GM19023 (cell line): ENCODE measurements at regions not wholly inside any gene's neighbourhood (a gene's known extent, or its start where the extent isn't known, plus 50 kb on each side); places are given as distances from the start of the nearest gene placed in this dataset.
"Not testable (repeated sequence)": the region's sequence is repeated elsewhere in the genome, so short reads cannot be mapped to it uniquely, and the experiment has no call there.

Experiments
- ATAC-seq: cut with Tn5 transposase; IDR thresholded peaks from one replicate; pipeline ENCODE4 v1.9.1; 2021; ENCODE audit warnings: mild to moderate bottlenecking, moderate library complexity; ENCODE audit not compliant: unreplicated experiment

DNA sequence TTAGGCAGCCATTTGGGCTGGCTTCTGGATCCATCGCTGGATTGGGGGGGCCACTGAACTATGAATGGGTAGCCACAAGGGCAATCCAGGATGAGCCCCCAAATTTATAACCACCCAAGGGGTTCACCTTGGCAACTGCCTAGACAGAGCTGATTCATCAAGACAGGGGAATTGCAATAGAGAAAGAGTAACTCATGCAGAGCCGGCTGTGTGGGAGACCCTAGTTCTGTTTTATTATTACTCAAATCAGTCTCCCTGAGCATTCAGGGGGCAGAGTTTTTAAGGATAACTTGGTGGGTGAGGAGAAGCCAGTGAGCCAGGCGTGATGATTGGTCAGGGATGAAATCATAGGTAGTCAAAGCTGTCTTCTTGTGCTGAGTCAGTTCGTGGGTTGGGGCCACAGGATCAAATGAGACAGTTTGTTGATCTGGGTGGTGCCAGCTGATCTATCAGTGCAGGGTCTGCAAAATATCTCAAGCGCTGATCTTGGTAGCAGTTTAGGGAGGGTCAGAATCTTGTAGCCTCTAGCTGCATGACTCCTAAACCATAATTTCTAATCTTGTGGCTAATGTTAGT, 57.9 kb downstream of the DNAJB9 start:
- no peak for ATAC-seq

DNA sequence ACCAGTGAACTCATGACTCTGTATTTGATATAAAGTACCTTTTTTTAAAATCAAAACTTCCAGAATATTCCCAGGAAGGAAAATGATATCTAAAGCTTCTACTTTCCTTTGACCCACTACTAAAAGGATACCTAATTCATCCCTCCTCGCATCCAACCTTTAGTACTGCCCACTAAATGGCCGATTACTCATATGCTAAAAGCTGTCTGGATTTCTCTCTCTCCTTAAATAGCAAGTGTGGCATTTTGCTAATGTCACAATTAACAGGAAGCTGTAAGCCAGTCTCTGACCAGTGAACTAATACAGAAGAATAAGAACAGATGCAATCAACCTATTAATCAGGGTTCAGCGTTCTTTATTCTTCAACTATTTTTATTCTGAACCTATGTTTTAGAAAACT, 59.0 kb downstream of the DNAJB9 start:
- ATAC-seq = no peak

DNA sequence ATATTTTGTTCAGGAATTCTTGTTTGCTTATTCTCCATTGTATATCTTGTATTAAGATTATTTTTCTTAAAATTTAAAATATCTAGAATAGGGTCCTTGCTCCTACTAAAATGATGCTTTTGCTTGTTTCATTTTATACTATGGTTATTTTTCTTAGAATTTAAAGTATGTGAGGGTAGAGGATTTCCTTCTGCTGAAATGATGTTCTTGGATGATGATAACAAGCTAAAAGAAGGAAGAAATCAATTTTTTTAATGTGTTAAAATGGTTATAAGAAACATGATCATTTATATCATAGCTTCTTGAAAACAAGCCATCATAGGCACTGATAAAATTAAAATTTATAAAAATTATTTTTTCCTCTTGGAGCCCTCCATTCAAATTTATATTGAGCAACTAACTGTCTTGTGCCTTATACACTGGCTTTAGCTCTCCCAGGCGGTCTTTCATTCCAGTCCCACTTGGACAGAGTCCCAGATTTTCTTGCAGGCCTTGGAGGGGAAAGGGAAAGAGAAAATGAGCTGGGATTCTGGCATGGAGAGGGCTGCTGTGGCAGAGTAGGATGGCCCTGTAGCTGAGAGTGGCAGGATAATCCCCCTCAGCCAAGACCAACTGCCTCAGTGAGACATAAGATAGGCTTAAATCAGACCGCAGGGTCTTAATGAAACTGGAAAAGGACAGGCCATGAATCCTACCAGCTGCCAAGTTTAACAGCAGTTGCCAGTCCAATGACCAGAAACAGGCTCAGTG, 60.2 kb downstream of the DNAJB9 start:
- no peak for ATAC-seq

GRCh38 chr7:108634036-108634435, 64.4 kb downstream of the DNAJB9 start:
- no peak for ATAC-seq

- ATAC-seq = no peak
These were observed 64.9 kb downstream of the DNAJB9 start for GRCh38 chr7:108634535-108634934.

- ATAC-seq = no peak
These were observed 67.5 kb downstream of the DNAJB9 start for GRCh38 chr7:108637049-108637621.

DNA sequence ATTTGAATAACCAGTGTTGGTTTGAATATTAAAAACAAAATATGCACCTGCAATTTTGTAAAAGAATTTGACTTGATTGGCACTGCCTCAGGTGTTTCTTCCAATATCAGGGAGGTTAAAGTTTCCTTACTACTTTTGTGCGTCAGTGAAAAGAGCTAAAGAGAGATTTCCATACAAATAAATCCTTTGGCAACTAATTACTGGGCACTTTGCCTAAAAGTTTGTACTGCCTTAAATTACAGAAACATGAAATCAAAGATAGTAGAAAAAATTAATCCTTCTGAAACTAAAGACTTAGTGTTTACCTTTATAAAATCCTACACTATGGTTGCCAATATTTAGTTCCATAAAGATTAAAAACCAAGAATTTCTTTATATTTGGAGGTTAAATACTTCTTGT, 72.5 kb downstream of the DNAJB9 start:
- no peak for ATAC-seq

DNA sequence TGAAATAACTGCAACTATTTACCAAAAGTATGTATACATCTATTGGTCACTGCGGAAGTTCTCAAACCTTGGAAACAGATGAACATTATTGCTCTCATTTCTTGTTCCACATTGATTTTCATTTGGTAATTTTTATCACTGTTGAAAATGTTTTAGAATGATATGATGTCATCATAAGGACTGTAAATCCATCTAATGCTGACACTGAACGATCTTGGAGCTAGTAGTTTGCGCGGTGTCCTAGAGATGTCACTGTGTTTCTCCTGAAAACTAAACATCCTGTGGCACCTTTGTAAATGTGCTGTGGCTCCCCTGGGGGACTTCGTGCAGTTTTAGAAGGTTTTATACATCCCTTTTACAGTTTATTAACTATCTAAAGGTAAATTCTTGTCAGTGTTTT, 73.5 kb downstream of the DNAJB9 start:
- ATAC-seq = no peak

DNA sequence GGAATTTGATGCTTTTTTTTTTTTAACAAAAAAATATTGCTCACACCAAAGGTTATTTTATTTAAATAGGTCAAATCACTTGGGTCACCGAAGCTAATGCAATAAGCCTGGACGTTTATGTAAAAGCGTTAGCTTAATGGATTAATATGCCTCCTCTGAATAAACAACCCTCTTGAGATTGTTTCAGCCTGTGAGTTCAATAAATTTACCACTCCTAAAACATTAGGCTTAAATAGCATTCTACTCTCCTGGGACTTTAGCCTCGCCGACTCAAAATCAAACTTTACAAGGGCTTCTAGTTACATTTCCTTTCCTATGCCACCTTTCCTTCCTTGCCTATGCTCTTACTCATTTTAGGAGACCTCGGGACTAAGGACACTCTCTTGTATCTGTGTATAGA, 79.3 kb downstream of the DNAJB9 start:
- ATAC-seq = no peak

GRCh38 chr7:108650467-108650866, 80.8 kb downstream of the DNAJB9 start:
- ATAC-seq = no peak

- ATAC-seq = no peak
These were observed 83.2 kb downstream of the DNAJB9 start for GRCh38 chr7:108652886-108653285.

DNA sequence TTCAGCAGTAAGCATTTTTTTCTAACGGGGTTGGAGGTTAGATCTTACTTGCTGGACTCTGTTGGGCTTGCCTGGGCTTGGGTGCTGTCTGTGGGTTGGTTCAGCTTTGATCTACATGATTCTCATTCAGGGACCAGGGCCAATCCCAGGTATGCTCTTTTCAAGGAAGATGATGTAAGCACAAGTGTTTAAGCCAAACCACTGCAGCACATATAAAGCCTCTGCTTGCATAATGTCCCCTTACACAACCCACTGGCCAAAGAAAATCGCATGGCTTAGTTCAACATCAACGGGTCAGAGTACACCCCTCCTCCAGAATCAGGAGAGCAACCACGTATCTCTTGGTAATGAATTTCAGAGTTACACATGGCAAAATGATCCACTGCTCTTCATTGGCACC, 83.9 kb downstream of the DNAJB9 start:
- ATAC-seq = no peak

- ATAC-seq = not testable (repeated sequence)
These were observed 87.6 kb downstream of the DNAJB9 start for GRCh38 chr7:108657140-108657726.

DNA sequence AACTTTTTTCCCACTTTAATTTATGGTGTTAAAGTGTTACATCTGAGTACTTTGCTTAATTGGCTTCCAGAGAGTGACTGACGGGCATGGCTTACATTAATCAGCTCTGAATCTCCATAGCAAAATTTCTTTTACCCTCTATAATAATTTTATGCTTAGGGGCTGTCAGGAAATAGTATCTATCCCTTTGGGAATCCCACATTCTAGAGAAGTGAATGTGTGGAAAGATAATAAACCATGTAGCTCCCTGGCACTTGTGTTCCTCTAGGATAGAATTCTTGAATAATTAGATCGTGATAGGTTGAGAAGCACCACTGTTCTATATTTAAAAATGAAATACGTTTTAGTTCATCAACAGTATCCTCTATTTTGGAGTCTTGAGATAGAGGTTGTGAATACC, 89.6 kb downstream of the DNAJB9 start:
- ATAC-seq = no peak

GRCh38 chr7:108659867-108660266, 90.2 kb downstream of the DNAJB9 start:
- ATAC-seq = no peak

GRCh38 chr7:108660465-108660864, 90.8 kb downstream of the DNAJB9 start:
- no peak for ATAC-seq

GRCh38 chr7:108662783-108663362, 93.2 kb downstream of the DNAJB9 start:
- ATAC-seq = no peak

- ATAC-seq = no peak
These were observed 94.0 kb downstream of the DNAJB9 start for GRCh38 chr7:108663701-108664100.

GRCh38 chr7:108667216-108667615, 97.5 kb downstream of the DNAJB9 start:
- no peak for ATAC-seq

GRCh38 chr7:108669958-108670357, 100.3 kb downstream of the DNAJB9 start:
- no peak for ATAC-seq

DNA sequence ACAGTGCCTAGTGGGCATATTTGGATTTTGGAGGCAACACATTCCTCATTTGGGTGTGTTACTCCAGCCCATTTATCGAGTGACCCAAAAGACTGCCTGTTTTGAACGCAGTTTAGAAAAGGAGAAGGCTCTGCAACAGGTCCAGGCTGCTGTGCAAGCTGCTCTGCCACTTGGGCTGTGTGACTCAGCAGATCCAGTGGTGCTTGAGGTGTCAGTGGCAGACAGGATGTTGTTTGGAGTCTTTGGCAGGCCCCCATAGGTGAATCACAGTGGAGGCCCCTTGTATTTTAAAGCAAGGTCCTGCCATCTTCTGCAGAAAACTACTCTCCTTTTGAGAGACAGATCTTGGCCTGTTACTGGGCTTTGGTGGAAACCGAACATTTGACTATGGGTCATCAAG, 104.0 kb downstream of the DNAJB9 start:
- not testable (repeated sequence) for ATAC-seq

DNA sequence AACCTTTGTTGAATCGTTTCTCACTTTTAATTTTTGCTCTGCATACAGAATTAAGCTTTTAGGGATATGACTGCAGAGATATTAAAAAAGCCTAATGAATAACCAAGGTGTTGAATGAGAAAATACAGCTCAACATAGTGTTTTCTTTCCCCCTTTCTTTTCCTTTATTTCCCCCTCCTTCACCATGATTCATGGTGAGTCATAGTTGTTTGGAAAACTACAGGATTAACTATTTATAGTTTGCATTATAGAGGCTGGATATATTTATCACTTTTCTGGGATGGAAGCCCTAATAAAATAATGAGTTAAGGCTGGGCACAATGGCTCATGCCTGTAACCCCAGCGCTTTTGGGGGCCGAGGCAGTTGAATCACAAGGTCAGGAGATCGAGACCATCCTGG, 115.0 kb downstream of the DNAJB9 start:
- ATAC-seq = no peak
